HFFc6 (cell line): ENCODE measurements at regions not wholly inside any gene's neighbourhood (a gene's known extent, or its start where the extent isn't known, plus 50 kb on each side); places are given as distances from the start of the nearest gene placed in this dataset.

Source experiments
- DNase-seq: peaks from one replicate; pipeline ENCODE4 v3.0.0-alpha.2; 2018
- H3K27ac Mint-ChIP-seq: 2 replicates; pipeline ENCODE4 v1.8.0; 2020; ENCODE audit warnings: mild to moderate bottlenecking, mixed read lengths
- H3K27me3 Mint-ChIP-seq: 2 replicates; pipeline ENCODE4 v1.8.0; 2021; ENCODE audit warnings: mild to moderate bottlenecking, moderate library complexity, mixed read lengths; ENCODE audit not compliant: insufficient read depth
- H3K36me3 Mint-ChIP-seq: 2 replicates; pipeline ENCODE4 v1.8.0; 2021; ENCODE audit warnings: low read depth, mixed read lengths
- H3K4me1 Mint-ChIP-seq: 2 replicates; pipeline ENCODE4 v1.8.0; 2020; ENCODE audit warnings: low read depth, mixed read lengths
- H3K4me3 Mint-ChIP-seq: 2 replicates; pipeline ENCODE4 v1.8.0; 2020; ENCODE audit warnings: mild to moderate bottlenecking, moderate library complexity, mixed read lengths
- H3K9me3 Mint-ChIP-seq: 2 replicates; pipeline ENCODE4 v1.8.0; 2020; ENCODE audit warnings: mild to moderate bottlenecking, mixed read lengths
- CTCF ChIP-seq: fragments of 200-600 bp; sonication (generic); IDR thresholded peaks from 2 replicates; pipeline ENCODE4 v1.5.0; 2021; ENCODE audit warnings: antibody characterized with exemption, mild to moderate bottlenecking

- Mint-ChIP-seq H3K9me3 (peaks cover 23% of the 10 kb centered on the region), H3K4me1 (no peaks in the 10 kb centered on the region), H3K27ac (no peak overlapping the region), H3K36me3 (peaks cover 11% of the 10 kb centered on the region; the same call in 1 of the 2 replicates), H3K4me3 (no peak overlapping the region), H3K27me3 (peaks cover 2% of the 10 kb centered on the region)
- DNase-seq = no peak
- TF ChIP-seq CTCF = no peak
Observed at GRCh38 chr4:144318797-144319196, 178.3 kb upstream of the GYPA start.

GRCh38 chr4:144336633-144337032, 196.1 kb upstream of the GYPA start:
- Mint-ChIP-seq H3K27me3 (no peaks in the 10 kb centered on the region; the same call in none of the 2 replicates), H3K27ac (no peak overlapping the region), H3K9me3 (no peaks in the 10 kb centered on the region), H3K36me3 (no peaks in the 10 kb centered on the region), H3K4me1 (no peaks in the 10 kb centered on the region), H3K4me3 (no peak overlapping the region)
- DNase-seq = no peak
- no peak for TF ChIP-seq CTCF

GRCh38 chr4:144338148-144338547, 197.6 kb upstream of the GYPA start:
- H3K27ac Mint-ChIP-seq = no peak overlapping the region
- no peak for DNase-seq
- TF ChIP-seq CTCF = no peak
- H3K36me3 Mint-ChIP-seq = no peaks in the 10 kb centered on the region
- no peaks in the 10 kb centered on the region; the same call in 1 of the 2 replicates for H3K27me3 Mint-ChIP-seq
- H3K4me3 Mint-ChIP-seq = no peak overlapping the region
- H3K4me1 Mint-ChIP-seq = peaks cover 4% of the 10 kb centered on the region; the same call in 1 of the 2 replicates
- H3K9me3 Mint-ChIP-seq = no peaks in the 10 kb centered on the region

- no peaks in the 10 kb centered on the region for H3K36me3 Mint-ChIP-seq
- no peak for TF ChIP-seq CTCF
- peaks cover 6% of the 10 kb centered on the region; the same call in 1 of the 2 replicates for H3K4me1 Mint-ChIP-seq
- H3K9me3 Mint-ChIP-seq = no peaks in the 10 kb centered on the region
- no peak overlapping the region for H3K4me3 Mint-ChIP-seq
- no peaks in the 10 kb centered on the region; the same call in 1 of the 2 replicates for H3K27me3 Mint-ChIP-seq
- H3K27ac Mint-ChIP-seq = no peak overlapping the region
- DNase-seq = no peak
Observed at GRCh38 chr4:144338834-144339233, 198.3 kb upstream of the GYPA start.

GRCh38 chr4:144340931-144341330, 200.4 kb upstream of the GYPA start:
- H3K27me3 Mint-ChIP-seq = peaks cover 1% of the 10 kb centered on the region; the same call in 1 of the 2 replicates
- H3K27ac Mint-ChIP-seq = no peak overlapping the region
- H3K4me3 Mint-ChIP-seq = no peak overlapping the region
- H3K36me3 Mint-ChIP-seq = no peaks in the 10 kb centered on the region
- H3K9me3 Mint-ChIP-seq = no peaks in the 10 kb centered on the region
- DNase-seq = no peak
- TF ChIP-seq CTCF = no peak
- peaks cover 6% of the 10 kb centered on the region; the same call in 1 of the 2 replicates for H3K4me1 Mint-ChIP-seq
